GM12873 (cell line): ENCODE measurements at regions not wholly inside any gene's neighbourhood (a gene's known extent, or its start where the extent isn't known, plus 50 kb on each side); places are given as distances from the start of the nearest gene placed in this dataset.

Experiments
- CTCF ChIP-seq: IDR thresholded peaks from 2 replicates; pipeline ENCODE4 v1.5.1; 2012; ENCODE audit warnings: low read depth, mild to moderate bottlenecking, moderate library complexity, low read length, control low read depth; ENCODE audit not compliant: insufficient read depth; ENCODE audit errors: missing control alignments

- no peak for TF ChIP-seq CTCF
These were observed 72.6 kb upstream of the PGBD5 start for GRCh38 chr1:230498704-230499103.

- no peak for TF ChIP-seq CTCF
These were observed 70.3 kb upstream of the PGBD5 start for GRCh38 chr1:230496451-230496850.

- no peak for TF ChIP-seq CTCF
These were observed 69.8 kb upstream of the PGBD5 start for GRCh38 chr1:230495891-230496385.

- TF ChIP-seq CTCF, result no peak
These were observed 68.9 kb upstream of the PGBD5 start for GRCh38 chr1:230495076-230495475.

- no peak for TF ChIP-seq CTCF
These were observed 68.4 kb upstream of the PGBD5 start for GRCh38 chr1:230494514-230494913.

GRCh38 chr1:230494026-230494425 is 67.9 kb upstream of the PGBD5 start:
- no peak for TF ChIP-seq CTCF

GRCh38 chr1:230493264-230493663 is 67.1 kb upstream of the PGBD5 start:
- no peak for TF ChIP-seq CTCF

- no peak for TF ChIP-seq CTCF
These were observed 64.3 kb upstream of the PGBD5 start for GRCh38 chr1:230490436-230490835.
